HL-60 (cell line): ENCODE measurements at regions not wholly inside any gene's neighbourhood (a gene's known extent, or its start where the extent isn't known, plus 50 kb on each side); places are given as distances from the start of the nearest gene placed in this dataset.

Experiments used
- DNase-seq, 2 experiments: peaks; one replicate each; pipeline ENCODE4 v3.0.0-alpha.2; 2010 to 2020; ENCODE audit warnings: low read depth in 1 of 2, low spot score in 1 of 2
- H3K27ac ChIP-seq: fragments of 250-450 bp; sonication (Bioruptor Pico); replicated peaks from 2 replicates; pipeline ENCODE4 v1.5.1; 2020; ENCODE audit warnings: mild to moderate bottlenecking, moderate library complexity
- H3K27me3 ChIP-seq: fragments of 250-450 bp; sonication (Bioruptor Pico); 2 replicates; pipeline ENCODE4 v1.5.1; 2021; ENCODE audit warnings: mild to moderate bottlenecking, moderate library complexity; ENCODE audit not compliant: insufficient read depth, poor library complexity, severe bottlenecking
- H3K4me3 ChIP-seq: replicated peaks from 2 replicates; pipeline ENCODE4 v1.5.1; 2011; ENCODE audit warnings: mild to moderate bottlenecking, control low read depth, low read length; ENCODE audit not compliant: insufficient read depth
- CTCF ChIP-seq: IDR thresholded peaks from one replicate; pipeline ENCODE4 v1.5.1; 2011; ENCODE audit warnings: low read length, control low read depth, inconsistent platforms; ENCODE audit not compliant: insufficient read depth
- GABPA ChIP-seq: IDR thresholded peaks from 2 replicates; pipeline ENCODE4 v1.6.1; 2012; ENCODE audit warnings: low read depth
- POLR2AphosphoS5 ChIP-seq: IDR thresholded peaks from 2 replicates; pipeline ENCODE4 v1.6.1; 2012; ENCODE audit warnings: low read depth
- REST ChIP-seq: IDR thresholded peaks from 2 replicates; pipeline ENCODE4 v1.6.1; 2012; ENCODE audit warnings: low read depth; ENCODE audit not compliant: insufficient replicate concordance
- SPI1 ChIP-seq: IDR thresholded peaks from 2 replicates; pipeline ENCODE4 v1.6.1; 2012; ENCODE audit warnings: low read depth, mild to moderate bottlenecking, borderline replicate concordance

- no peak for DNase-seq
- Histone ChIP-seq H3K4me3 (no peak overlapping the region), H3K27me3 (no peaks in the 10 kb centered on the region), H3K27ac (no peak overlapping the region)
- TF ChIP-seq SPI1 = no peak
- no peak for TF ChIP-seq REST
- no peak for TF ChIP-seq GABPA
- no peak for TF ChIP-seq POLR2AphosphoS5
- no peak for TF ChIP-seq CTCF
These were observed 150.9 kb upstream of the STMND1 start for GRCh38 chr6:16950825-16951495.

DNA sequence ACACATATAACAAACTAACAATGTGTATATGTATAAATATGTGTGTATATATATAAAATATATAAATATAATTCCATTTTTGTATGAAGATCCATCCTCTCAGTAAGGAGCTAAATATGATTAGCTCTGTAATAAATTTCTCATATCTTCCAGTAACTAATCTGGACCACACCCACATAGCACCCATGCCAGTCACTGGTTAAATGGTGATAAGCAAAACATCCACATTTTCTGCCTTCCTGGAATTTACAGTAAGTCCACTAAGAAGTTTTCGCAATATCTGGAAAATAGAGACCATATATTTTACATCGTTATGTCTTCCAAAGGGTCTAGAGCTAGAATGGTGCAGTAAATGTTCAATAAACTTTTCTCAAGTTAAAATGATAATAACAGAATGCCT, 151.5 kb upstream of the STMND1 start:
- H3K4me3 ChIP-seq = no peak overlapping the region
- TF ChIP-seq REST = no peak
- no peak for TF ChIP-seq SPI1
- no peak for TF ChIP-seq CTCF
- no peak for TF ChIP-seq GABPA
- no peak for TF ChIP-seq POLR2AphosphoS5
- H3K27ac ChIP-seq = no peak overlapping the region
- no peak for DNase-seq
- no peaks in the 10 kb centered on the region for H3K27me3 ChIP-seq

- no peak for TF ChIP-seq REST
- TF ChIP-seq GABPA = no peak
- TF ChIP-seq CTCF = no peak
- TF ChIP-seq POLR2AphosphoS5 = no peak
- TF ChIP-seq SPI1 = no peak
- no peak for DNase-seq
- H3K27ac ChIP-seq = no peak overlapping the region
These were observed 152.1 kb upstream of the STMND1 start for GRCh38 chr6:16949716-16950115.

More at GRCh38 chr6:16949716-16950115, 152.1 kb upstream of the STMND1 start:
- Histone ChIP-seq H3K4me3 (no peak overlapping the region), H3K27me3 (no peaks in the 10 kb centered on the region)
